ENCODE measurements at regions not wholly inside any gene's neighbourhood (a gene's known extent, or its start where the extent isn't known, plus 50 kb on each side); places are given as distances from the start of the nearest gene placed in this dataset.
A peak's percentile ranks its signal among the peaks of the same experiment; 100 is the strongest.

- H3K27ac ChIP-seq (ENCODE audit: low read depth, low read length) = no peak overlapping the region
- H3K4me1 ChIP-seq (ENCODE audit: control insufficient read depth, low read depth, low read length) = no peaks in the 10 kb centered on the region
- DNase-seq = peak; percentile 72
- H3K23ac ChIP-seq (ENCODE audit: low read length) = no peak overlapping the region
- H2BK120ac ChIP-seq (ENCODE audit: low read depth, low read length) = no peak overlapping the region
- no peak overlapping the region for H2BK5ac ChIP-seq (ENCODE audit: low read length)
- H3K56ac ChIP-seq (ENCODE audit: low read length) = no peak overlapping the region
- no peak overlapping the region for H3K4me2 ChIP-seq (ENCODE audit: low read length)
- H3K18ac ChIP-seq (ENCODE audit: low read length) = no peak overlapping the region
- H3K79me2 ChIP-seq (ENCODE audit: control insufficient read depth, insufficient read depth, low read length) = no peaks in the 10 kb centered on the region
- no CpG with 5 or more reads among the region's 3 CpGs for WGBS (ENCODE audit: extremely low coverage, insufficient coverage, low lambda C conversion rate)
- no peaks in the 10 kb centered on the region for H3K27me3 ChIP-seq (ENCODE audit: insufficient read depth, low read length, poor library complexity)
- H4K5ac ChIP-seq (ENCODE audit: low read length) = no peak overlapping the region
- H3K79me1 ChIP-seq (ENCODE audit: low read length) = no peaks in the 10 kb centered on the region
- no peak overlapping the region for H4K8ac ChIP-seq (ENCODE audit: low read depth, low read length)
- no peak overlapping the region for H2AK5ac ChIP-seq (ENCODE audit: low read length)
- H3K9ac ChIP-seq (ENCODE audit: low read length) = no peak overlapping the region
- H3K36me3 ChIP-seq (ENCODE audit: control insufficient read depth, insufficient read depth, low read length) = no peaks in the 10 kb centered on the region
- H3K4me3 ChIP-seq (ENCODE audit: low read length) = no peak overlapping the region
- no peak overlapping the region for H3K4ac ChIP-seq (ENCODE audit: low read depth, low read length)
- H2BK15ac ChIP-seq (replicated peaks; ENCODE audit: low read depth) = no peak overlapping the region
These were observed 216.3 kb downstream of the ANAPC1 start for GRCh38 chr2:111667542-111668273.

- no peak for DNase-seq
These were observed 215.7 kb downstream of the ANAPC1 start for GRCh38 chr2:111668274-111668616.

GRCh38 chr2:111668741-111669140, 215.3 kb downstream of the ANAPC1 start:
- no peak overlapping the region for H2BK5ac ChIP-seq (ENCODE audit: low read length)
- no peak overlapping the region for H4K5ac ChIP-seq (ENCODE audit: low read length)
- no peaks in the 10 kb centered on the region for H3K4me1 ChIP-seq (ENCODE audit: control insufficient read depth, low read depth, low read length)
- H3K9ac ChIP-seq (ENCODE audit: low read length) = no peak overlapping the region
- H2AK5ac ChIP-seq (ENCODE audit: low read length) = no peak overlapping the region
- H2BK120ac ChIP-seq (ENCODE audit: low read depth, low read length) = no peak overlapping the region
- H4K8ac ChIP-seq (ENCODE audit: low read depth, low read length) = no peak overlapping the region
- H3K79me1 ChIP-seq (ENCODE audit: low read length) = no peaks in the 10 kb centered on the region
- no CpG with 5 or more reads among the region's 5 CpGs for WGBS (ENCODE audit: extremely low coverage, insufficient coverage, low lambda C conversion rate)
- DNase-seq = no peak
- H3K4me3 ChIP-seq (ENCODE audit: low read length) = no peak overlapping the region
- H3K18ac ChIP-seq (ENCODE audit: low read length) = no peak overlapping the region
- no peak overlapping the region for H2BK15ac ChIP-seq (replicated peaks; ENCODE audit: low read depth)
- H3K23ac ChIP-seq (ENCODE audit: low read length) = no peak overlapping the region
- H3K36me3 ChIP-seq (ENCODE audit: control insufficient read depth, insufficient read depth, low read length) = no peaks in the 10 kb centered on the region
- H3K56ac ChIP-seq (ENCODE audit: low read length) = no peak overlapping the region
- H3K27me3 ChIP-seq (ENCODE audit: insufficient read depth, low read length, poor library complexity) = no peaks in the 10 kb centered on the region
- no peaks in the 10 kb centered on the region for H3K79me2 ChIP-seq (ENCODE audit: control insufficient read depth, insufficient read depth, low read length)
- no peak overlapping the region for H3K27ac ChIP-seq (ENCODE audit: low read depth, low read length)
- H3K4ac ChIP-seq (ENCODE audit: low read depth, low read length) = no peak overlapping the region
- no peak overlapping the region for H3K4me2 ChIP-seq (ENCODE audit: low read length)

More at GRCh38 chr2:111668274-111668616, 215.7 kb downstream of the ANAPC1 start:
- WGBS (ENCODE audit: extremely low coverage, insufficient coverage, low lambda C conversion rate) = no CpG with 5 or more reads among the region's 4 CpGs
- no peak overlapping the region for H4K5ac ChIP-seq (ENCODE audit: low read length)
- no peak overlapping the region for H2AK5ac ChIP-seq (ENCODE audit: low read length)
- no peak overlapping the region for H2BK15ac ChIP-seq (replicated peaks; ENCODE audit: low read depth)
- no peak overlapping the region for H2BK5ac ChIP-seq (ENCODE audit: low read length)
- H3K27ac ChIP-seq (ENCODE audit: low read depth, low read length) = no peak overlapping the region
- no peak overlapping the region for H3K18ac ChIP-seq (ENCODE audit: low read length)
- H3K9ac ChIP-seq (ENCODE audit: low read length) = no peak overlapping the region
- no peak overlapping the region for H3K4me3 ChIP-seq (ENCODE audit: low read length)
- no peak overlapping the region for H2BK120ac ChIP-seq (ENCODE audit: low read depth, low read length)
- no peaks in the 10 kb centered on the region for H3K36me3 ChIP-seq (ENCODE audit: control insufficient read depth, insufficient read depth, low read length)
- H3K56ac ChIP-seq (ENCODE audit: low read length) = no peak overlapping the region
- H3K23ac ChIP-seq (ENCODE audit: low read length) = no peak overlapping the region
- H4K8ac ChIP-seq (ENCODE audit: low read depth, low read length) = no peak overlapping the region
- H3K4ac ChIP-seq (ENCODE audit: low read depth, low read length) = no peak overlapping the region
- H3K4me2 ChIP-seq (ENCODE audit: low read length) = no peak overlapping the region
- no peaks in the 10 kb centered on the region for H3K27me3 ChIP-seq (ENCODE audit: insufficient read depth, low read length, poor library complexity)
- no peaks in the 10 kb centered on the region for H3K79me1 ChIP-seq (ENCODE audit: low read length)
- no peaks in the 10 kb centered on the region for H3K79me2 ChIP-seq (ENCODE audit: control insufficient read depth, insufficient read depth, low read length)
- no peaks in the 10 kb centered on the region for H3K4me1 ChIP-seq (ENCODE audit: control insufficient read depth, low read depth, low read length)

- no peak overlapping the region for H3K27ac ChIP-seq (ENCODE audit: low read depth, low read length)
- no peak overlapping the region for H2AK5ac ChIP-seq (ENCODE audit: low read length)
- no peak overlapping the region for H4K8ac ChIP-seq (ENCODE audit: low read depth, low read length)
- H3K18ac ChIP-seq (ENCODE audit: low read length) = no peak overlapping the region
- no peak overlapping the region for H3K56ac ChIP-seq (ENCODE audit: low read length)
- H4K5ac ChIP-seq (ENCODE audit: low read length) = no peak overlapping the region
- no peaks in the 10 kb centered on the region for H3K79me1 ChIP-seq (ENCODE audit: low read length)
- no peak overlapping the region for H3K4ac ChIP-seq (ENCODE audit: low read depth, low read length)
- no peak overlapping the region for H2BK120ac ChIP-seq (ENCODE audit: low read depth, low read length)
- WGBS (ENCODE audit: extremely low coverage, insufficient coverage, low lambda C conversion rate) = no CpG with 5 or more reads among the region's 11 CpGs
- no peak overlapping the region for H3K23ac ChIP-seq (ENCODE audit: low read length)
- no peak overlapping the region for H3K9ac ChIP-seq (ENCODE audit: low read length)
- no peaks in the 10 kb centered on the region for H3K4me1 ChIP-seq (ENCODE audit: control insufficient read depth, low read depth, low read length)
- no peak overlapping the region for H2BK5ac ChIP-seq (ENCODE audit: low read length)
- no peak overlapping the region for H2BK15ac ChIP-seq (replicated peaks; ENCODE audit: low read depth)
- no peaks in the 10 kb centered on the region for H3K27me3 ChIP-seq (ENCODE audit: insufficient read depth, low read length, poor library complexity)
- no peak overlapping the region for H3K4me3 ChIP-seq (ENCODE audit: low read length)
- no peak overlapping the region for H3K4me2 ChIP-seq (ENCODE audit: low read length)
- no peaks in the 10 kb centered on the region for H3K79me2 ChIP-seq (ENCODE audit: control insufficient read depth, insufficient read depth, low read length)
- H3K36me3 ChIP-seq (ENCODE audit: control insufficient read depth, insufficient read depth, low read length) = no peaks in the 10 kb centered on the region
- DNase-seq = no peak
These were observed 213.9 kb downstream of the ANAPC1 start for GRCh38 chr2:111669928-111670695.

- H4K5ac ChIP-seq (ENCODE audit: low read length) = no peak overlapping the region
- no peaks in the 10 kb centered on the region for H3K79me2 ChIP-seq (ENCODE audit: control insufficient read depth, insufficient read depth, low read length)
- no peak overlapping the region for H3K4me2 ChIP-seq (ENCODE audit: low read length)
- WGBS (ENCODE audit: extremely low coverage, insufficient coverage, low lambda C conversion rate) = no CpG with 5 or more reads among the region's 6 CpGs
- no peak overlapping the region for H3K23ac ChIP-seq (ENCODE audit: low read length)
- H3K36me3 ChIP-seq (ENCODE audit: control insufficient read depth, insufficient read depth, low read length) = no peaks in the 10 kb centered on the region
- no peak overlapping the region for H2BK15ac ChIP-seq (replicated peaks; ENCODE audit: low read depth)
- H2BK120ac ChIP-seq (ENCODE audit: low read depth, low read length) = no peak overlapping the region
- H3K4me1 ChIP-seq (ENCODE audit: control insufficient read depth, low read depth, low read length) = no peaks in the 10 kb centered on the region
- no peak overlapping the region for H2AK5ac ChIP-seq (ENCODE audit: low read length)
- no peak overlapping the region for H4K8ac ChIP-seq (ENCODE audit: low read depth, low read length)
- H3K27ac ChIP-seq (ENCODE audit: low read depth, low read length) = no peak overlapping the region
- H2BK5ac ChIP-seq (ENCODE audit: low read length) = no peak overlapping the region
- H3K56ac ChIP-seq (ENCODE audit: low read length) = no peak overlapping the region
- no peak overlapping the region for H3K4me3 ChIP-seq (ENCODE audit: low read length)
- no peaks in the 10 kb centered on the region for H3K79me1 ChIP-seq (ENCODE audit: low read length)
- H3K4ac ChIP-seq (ENCODE audit: low read depth, low read length) = no peak overlapping the region
- no peak overlapping the region for H3K18ac ChIP-seq (ENCODE audit: low read length)
- no peak for DNase-seq
- H3K27me3 ChIP-seq (ENCODE audit: insufficient read depth, low read length, poor library complexity) = no peaks in the 10 kb centered on the region
- H3K9ac ChIP-seq (ENCODE audit: low read length) = no peak overlapping the region
These were observed 213.2 kb downstream of the ANAPC1 start for GRCh38 chr2:111670776-111671175.
